Cardiac muscle cell (in vitro differentiated cells and primary cell): ENCODE measurements at regions not wholly inside any gene's neighbourhood (a gene's known extent, or its start where the extent isn't known, plus 50 kb on each side); places are given as distances from the start of the nearest gene placed in this dataset.
"Not testable (repeated sequence)": the region's sequence is repeated elsewhere in the genome, so short reads cannot be mapped to it uniquely, and the experiment has no call there.

Experiments
- DNase-seq, 2 donors: peaks; one replicate each; pipeline versions ENCODE4 v3.0.0 to v3.0.0-alpha.2; 2010 to 2017; ENCODE audit warnings: low read depth in 1 of 2, low spot score in 1 of 2
- H3K27ac ChIP-seq: fragments of 200-600 bp; sonication (generic); 2 replicates; pipeline ENCODE4 v1.5.1; 2016
- H3K27me3 ChIP-seq: fragments of 200-600 bp; sonication (generic); 2 replicates; pipeline ENCODE4 v1.6.0; 2016; ENCODE audit warnings: control low read depth
- H3K36me3 ChIP-seq: fragments of 200-600 bp; sonication (generic); 2 replicates; pipeline ENCODE4 v1.5.1; 2016; ENCODE audit warnings: control low read depth
- H3K4me1 ChIP-seq: fragments of 200-600 bp; sonication (generic); 2 replicates; pipeline ENCODE4 v1.8.1; 2017; ENCODE audit warnings: low read depth, mild to moderate bottlenecking, mixed run types
- H3K4me3 ChIP-seq: fragments of 200-600 bp; sonication (generic); 2 replicates; pipeline ENCODE4 v1.5.1; 2016; ENCODE audit warnings: mild to moderate bottlenecking
- H3K9me3 ChIP-seq: fragments of 200-600 bp; sonication (generic); 2 replicates; pipeline ENCODE4 v1.5.1; 2017; ENCODE audit warnings: low read depth, mild to moderate bottlenecking, control low read depth
- TF ChIP-seq, protein P1 (sequence below): IDR thresholded peaks from 2 replicates; pipeline ENCODE4 v1.5.1; 2012; ENCODE audit warnings: low read depth, mild to moderate bottlenecking, low read length

DNA sequence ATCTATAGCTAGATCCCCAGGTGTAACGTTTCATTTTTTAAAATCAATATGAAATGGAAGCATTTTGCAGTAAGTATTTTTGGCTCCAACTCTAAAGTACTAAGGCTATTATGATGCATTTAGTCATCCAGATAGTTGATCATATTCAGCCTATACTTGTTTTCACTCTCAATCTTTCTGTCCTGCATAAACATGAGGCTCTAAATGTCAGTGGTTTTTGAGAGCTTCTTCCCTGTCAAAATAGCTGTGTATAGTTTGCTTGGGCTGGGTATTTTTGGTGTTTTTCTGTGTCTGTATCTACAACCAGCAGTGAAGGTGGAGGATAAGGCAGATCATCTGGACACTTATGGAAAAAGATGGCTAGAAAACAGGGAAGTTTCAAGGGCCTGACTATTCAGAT, 128.0 kb downstream of the LRRN1 start:
- H3K27me3 ChIP-seq, result no peaks in the 10 kb centered on the region
- H3K4me1 ChIP-seq, result no peaks in the 10 kb centered on the region
- no peak overlapping the region for H3K4me3 ChIP-seq
- TF ChIP-seq, protein P1, sequence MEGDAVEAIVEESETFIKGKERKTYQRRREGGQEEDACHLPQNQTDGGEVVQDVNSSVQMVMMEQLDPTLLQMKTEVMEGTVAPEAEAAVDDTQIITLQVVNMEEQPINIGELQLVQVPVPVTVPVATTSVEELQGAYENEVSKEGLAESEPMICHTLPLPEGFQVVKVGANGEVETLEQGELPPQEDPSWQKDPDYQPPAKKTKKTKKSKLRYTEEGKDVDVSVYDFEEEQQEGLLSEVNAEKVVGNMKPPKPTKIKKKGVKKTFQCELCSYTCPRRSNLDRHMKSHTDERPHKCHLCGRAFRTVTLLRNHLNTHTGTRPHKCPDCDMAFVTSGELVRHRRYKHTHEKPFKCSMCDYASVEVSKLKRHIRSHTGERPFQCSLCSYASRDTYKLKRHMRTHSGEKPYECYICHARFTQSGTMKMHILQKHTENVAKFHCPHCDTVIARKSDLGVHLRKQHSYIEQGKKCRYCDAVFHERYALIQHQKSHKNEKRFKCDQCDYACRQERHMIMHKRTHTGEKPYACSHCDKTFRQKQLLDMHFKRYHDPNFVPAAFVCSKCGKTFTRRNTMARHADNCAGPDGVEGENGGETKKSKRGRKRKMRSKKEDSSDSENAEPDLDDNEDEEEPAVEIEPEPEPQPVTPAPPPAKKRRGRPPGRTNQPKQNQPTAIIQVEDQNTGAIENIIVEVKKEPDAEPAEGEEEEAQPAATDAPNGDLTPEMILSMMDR, result no peak
- no peak for DNase-seq
- no peaks in the 10 kb centered on the region for H3K9me3 ChIP-seq
- no peaks in the 10 kb centered on the region for H3K36me3 ChIP-seq
- no peak overlapping the region for H3K27ac ChIP-seq

DNA sequence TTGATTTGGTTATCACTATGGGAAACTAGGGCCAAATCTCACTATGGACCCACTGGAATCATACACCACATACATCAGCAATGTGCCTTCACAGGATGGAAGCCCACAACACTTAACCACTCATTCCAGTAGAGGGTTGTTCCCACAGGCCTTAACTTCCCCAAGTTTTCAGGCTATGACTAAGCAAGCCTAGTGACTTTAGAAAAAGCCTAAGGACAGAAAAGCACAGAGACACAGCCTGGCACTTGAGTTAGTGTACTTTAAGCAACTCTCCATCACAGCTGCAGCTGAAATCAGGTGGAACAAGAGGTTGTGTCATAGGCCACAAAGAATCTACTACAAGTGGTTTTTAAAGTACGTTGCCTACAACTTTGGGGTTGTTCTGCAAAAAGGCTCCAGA, 128.7 kb downstream of the LRRN1 start:
- no peak for DNase-seq
- H3K36me3 ChIP-seq, result no peaks in the 10 kb centered on the region

GRCh38 chr3:3941380-3941779, 142.1 kb downstream of the LRRN1 start:
- not testable (repeated sequence) for H3K27ac ChIP-seq, H3K9me3 ChIP-seq, H3K36me3 ChIP-seq, H3K4me1 ChIP-seq, H3K27me3 ChIP-seq, H3K4me3 ChIP-seq, DNase-seq

More for the DNA sequence above, 128.7 kb downstream of the LRRN1 start:
- Histone ChIP-seq H3K27me3 (no peaks in the 10 kb centered on the region), H3K27ac (no peak overlapping the region), H3K9me3 (no peaks in the 10 kb centered on the region), H3K4me3 (no peak overlapping the region), H3K4me1 (no peaks in the 10 kb centered on the region)
- TF ChIP-seq, protein P1, result no peak

DNA sequence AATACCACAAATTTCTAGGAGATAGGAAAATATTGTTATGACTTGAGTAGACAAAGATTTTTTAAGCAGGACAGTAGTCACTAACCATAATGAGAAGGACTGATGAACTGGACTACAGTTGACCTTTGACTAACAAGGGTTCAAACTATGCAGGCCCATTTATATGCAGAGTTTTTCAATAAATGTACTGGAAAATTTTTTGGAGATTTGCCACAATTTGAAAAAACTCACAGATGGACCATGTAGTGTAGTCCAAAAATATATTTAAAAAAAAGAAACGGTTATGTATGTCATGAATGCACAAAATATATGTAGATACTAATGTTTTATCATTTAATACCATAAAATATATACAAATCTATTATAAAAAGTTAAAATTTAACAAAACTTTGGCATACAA, 151.8 kb downstream of the LRRN1 start:
- TF ChIP-seq, protein P1, result no peak
- Histone ChIP-seq H3K27me3 (no peaks in the 10 kb centered on the region), H3K9me3 (no peaks in the 10 kb centered on the region), H3K27ac (no peak overlapping the region), H3K4me1 (no peaks in the 10 kb centered on the region), H3K4me3 (no peak overlapping the region), H3K36me3 (no peaks in the 10 kb centered on the region)
- no peak for DNase-seq

- no peak overlapping the region for H3K4me3 ChIP-seq
- no peaks in the 10 kb centered on the region for H3K36me3 ChIP-seq
- TF ChIP-seq, protein P1, result no peak
Measured at GRCh38 chr3:3951501-3951900, 152.3 kb downstream of the LRRN1 start.

DNA sequence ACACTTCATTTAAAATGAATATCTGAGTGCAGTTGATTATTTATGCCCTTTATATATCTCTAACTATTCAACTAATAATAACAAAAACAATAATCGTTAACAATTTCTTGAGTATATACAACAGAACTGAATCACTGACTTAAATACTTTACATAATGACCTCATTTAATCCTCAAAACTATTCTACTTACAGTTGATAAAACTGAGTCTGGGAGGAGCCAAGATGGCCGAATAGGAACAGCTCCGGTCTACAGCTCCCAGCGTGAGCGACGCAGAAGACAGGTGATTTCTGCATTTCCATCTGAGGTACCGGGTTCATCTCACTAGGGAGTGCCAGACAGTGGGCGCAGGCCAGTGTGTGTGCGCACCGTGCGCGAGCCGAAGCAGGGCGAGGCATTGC, 163.6 kb downstream of the LRRN1 start:
- H3K9me3 ChIP-seq, H3K27ac ChIP-seq, H3K27me3 ChIP-seq, DNase-seq, H3K4me3 ChIP-seq, H3K36me3 ChIP-seq, H3K4me1 ChIP-seq: not testable (repeated sequence)

More at GRCh38 chr3:3951501-3951900, 152.3 kb downstream of the LRRN1 start:
- Histone ChIP-seq H3K9me3 (no peaks in the 10 kb centered on the region), H3K27ac (no peak overlapping the region), H3K4me1 (no peaks in the 10 kb centered on the region), H3K27me3 (no peaks in the 10 kb centered on the region)
- no peak for DNase-seq

- H3K27ac ChIP-seq, result no peak overlapping the region
- no peak for DNase-seq
- H3K4me1 ChIP-seq, result no peaks in the 10 kb centered on the region
- TF ChIP-seq, protein P1, result no peak
- no peak overlapping the region for H3K4me3 ChIP-seq
- peaks cover 23% of the 10 kb centered on the region for H3K27me3 ChIP-seq
- H3K36me3 ChIP-seq, result no peaks in the 10 kb centered on the region
- no peaks in the 10 kb centered on the region for H3K9me3 ChIP-seq
Measured at GRCh38 chr3:3984053-3984452, 184.8 kb downstream of the LRRN1 start.
